SK-N-SH treated with all-trans-retinoic acid at 6 μM for 48 hours (cell line): ENCODE measurements at regions not wholly inside any gene's neighbourhood (a gene's known extent, or its start where the extent isn't known, plus 50 kb on each side); places are given as distances from the start of the nearest gene placed in this dataset.

Source experiments
- ARNTL ChIP-seq: fragments of 450-650 bp; formaldehyde crosslinking; IDR thresholded peaks from 2 replicates; pipeline ENCODE4 v1.5.0; 2020; ENCODE audit warnings: low read depth, mild to moderate bottlenecking, moderate library complexity, borderline replicate concordance
- CSDC2 ChIP-seq: fragments of 250-450 bp; sonication (Bioruptor Pico); IDR thresholded peaks from 2 replicates; pipeline ENCODE4 v1.5.0; 2020; ENCODE audit warnings: mild to moderate bottlenecking, moderate library complexity
- ESRRG ChIP-seq: fragments of 250-450 bp; sonication (Bioruptor Pico); IDR thresholded peaks from 2 replicates; pipeline ENCODE4 v1.6.1; 2021; ENCODE audit warnings: mild to moderate bottlenecking
- GLIS3 ChIP-seq: fragments of 250-450 bp; sonication (Bioruptor Pico); IDR thresholded peaks from 2 replicates; pipeline ENCODE4 v1.5.0; 2020; ENCODE audit warnings: mild to moderate bottlenecking, moderate library complexity
- PPARA ChIP-seq: fragments of 250-450 bp; sonication (Bioruptor Pico); IDR thresholded peaks from 2 replicates; pipeline ENCODE4 v1.5.0; 2020; ENCODE audit warnings: mild to moderate bottlenecking, borderline replicate concordance
- ZC3H10 ChIP-seq: fragments of 250-450 bp; sonication (Bioruptor Pico); IDR thresholded peaks from 2 replicates; pipeline ENCODE4 v1.5.1; 2021; ENCODE audit warnings: mild to moderate bottlenecking, moderate library complexity

GRCh38 chr4:17169699-17170098 is 271.3 kb upstream of the LDB2 start:
- TF ChIP-seq ZC3H10 (CRISPR knock-in tag), result no peak
- TF ChIP-seq PPARA (CRISPR knock-in tag), result no peak
- no peak for TF ChIP-seq CSDC2 (CRISPR knock-in tag)
- no peak for TF ChIP-seq ESRRG
- no peak for TF ChIP-seq GLIS3 (CRISPR knock-in tag)
- TF ChIP-seq ARNTL (CRISPR knock-in tag), result no peak
